AG09309 (cell line): ENCODE measurements at regions not wholly inside any gene's neighbourhood (a gene's known extent, or its start where the extent isn't known, plus 50 kb on each side); places are given as distances from the start of the nearest gene placed in this dataset.

Source experiments
- DNase-seq: peaks from one replicate; pipeline ENCODE4 v3.0.0-alpha.2; 2010; ENCODE audit warnings: low read depth
- H3K4me3 ChIP-seq: 2 replicates; pipeline ENCODE4 v1.5.1; 2011; ENCODE audit warnings: mild to moderate bottlenecking, low read depth, low read length, moderate library complexity; ENCODE audit not compliant: control insufficient read depth
- TF ChIP-seq, protein P1 (sequence below): IDR thresholded peaks from 2 replicates; pipeline ENCODE4 v1.5.1; 2011; ENCODE audit warnings: mild to moderate bottlenecking, low read depth, low read length, inconsistent platforms; ENCODE audit not compliant: insufficient read depth, control insufficient read depth; ENCODE audit errors: missing control alignments

DNA sequence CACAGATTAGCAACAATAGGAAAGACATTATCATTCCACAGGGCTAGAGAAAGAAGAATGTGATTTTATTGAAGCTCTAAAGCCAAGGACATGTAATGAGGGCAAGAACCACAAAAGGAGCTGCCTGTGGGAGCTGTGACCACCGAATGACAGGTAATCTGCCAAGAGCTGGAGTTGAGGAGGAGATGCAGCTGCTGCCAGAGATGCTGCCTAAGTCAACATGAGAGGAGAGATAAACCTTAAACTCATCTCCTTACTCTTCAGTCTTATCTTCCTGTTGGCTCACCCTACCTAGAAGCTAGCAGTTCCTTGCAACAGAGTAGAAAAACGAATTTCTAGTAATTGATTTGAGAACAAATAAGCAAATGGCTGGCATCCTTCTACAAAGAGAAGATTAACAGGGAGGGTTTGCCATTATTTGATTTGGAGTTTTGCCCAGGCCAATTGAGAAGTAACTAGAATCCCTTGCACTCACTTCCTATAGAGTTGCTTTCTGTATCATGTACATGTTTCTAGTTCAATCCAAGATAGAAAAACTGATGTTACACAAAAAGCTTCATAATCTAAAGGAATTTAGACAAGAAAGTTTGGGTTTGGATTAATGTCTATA, 539.2 kb downstream of the TLE1 start:
- no peak overlapping the region for H3K4me3 ChIP-seq
- TF ChIP-seq, protein P1, sequence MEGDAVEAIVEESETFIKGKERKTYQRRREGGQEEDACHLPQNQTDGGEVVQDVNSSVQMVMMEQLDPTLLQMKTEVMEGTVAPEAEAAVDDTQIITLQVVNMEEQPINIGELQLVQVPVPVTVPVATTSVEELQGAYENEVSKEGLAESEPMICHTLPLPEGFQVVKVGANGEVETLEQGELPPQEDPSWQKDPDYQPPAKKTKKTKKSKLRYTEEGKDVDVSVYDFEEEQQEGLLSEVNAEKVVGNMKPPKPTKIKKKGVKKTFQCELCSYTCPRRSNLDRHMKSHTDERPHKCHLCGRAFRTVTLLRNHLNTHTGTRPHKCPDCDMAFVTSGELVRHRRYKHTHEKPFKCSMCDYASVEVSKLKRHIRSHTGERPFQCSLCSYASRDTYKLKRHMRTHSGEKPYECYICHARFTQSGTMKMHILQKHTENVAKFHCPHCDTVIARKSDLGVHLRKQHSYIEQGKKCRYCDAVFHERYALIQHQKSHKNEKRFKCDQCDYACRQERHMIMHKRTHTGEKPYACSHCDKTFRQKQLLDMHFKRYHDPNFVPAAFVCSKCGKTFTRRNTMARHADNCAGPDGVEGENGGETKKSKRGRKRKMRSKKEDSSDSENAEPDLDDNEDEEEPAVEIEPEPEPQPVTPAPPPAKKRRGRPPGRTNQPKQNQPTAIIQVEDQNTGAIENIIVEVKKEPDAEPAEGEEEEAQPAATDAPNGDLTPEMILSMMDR: no peak
- DNase-seq: no peak

DNA sequence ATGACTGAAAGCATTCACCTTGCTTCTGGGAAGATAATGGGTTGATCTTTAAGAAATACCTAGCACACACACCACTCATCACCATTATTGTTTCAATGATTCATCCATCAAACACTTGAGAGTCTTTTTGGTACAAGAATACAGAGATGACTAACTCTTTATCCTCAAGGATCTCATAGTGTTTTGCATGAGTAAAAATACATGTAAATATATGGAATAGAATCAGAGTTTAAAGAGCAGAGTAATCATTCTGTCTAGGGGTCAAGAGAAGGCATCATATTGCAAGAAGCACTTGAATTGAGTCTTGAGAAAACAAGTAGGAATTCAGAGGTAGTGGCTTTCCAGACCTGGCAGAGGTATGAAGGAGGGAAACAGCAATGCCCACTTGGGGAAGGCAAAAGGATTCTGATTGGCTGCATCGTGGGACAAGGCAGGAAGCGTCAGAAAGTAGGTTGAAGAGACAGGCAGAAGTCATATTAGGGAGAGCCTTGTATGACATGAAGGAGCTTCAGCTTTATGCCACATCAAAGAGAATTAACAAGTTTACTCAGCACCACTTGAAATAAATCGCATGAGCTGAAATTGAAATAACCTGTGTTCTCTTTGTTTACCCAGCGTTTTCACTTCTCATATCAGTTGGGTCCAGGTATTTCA, 542.5 kb downstream of the TLE1 start:
- TF ChIP-seq, protein P1: no peak
- DNase-seq: no peak
- no peak overlapping the region for H3K4me3 ChIP-seq

DNA sequence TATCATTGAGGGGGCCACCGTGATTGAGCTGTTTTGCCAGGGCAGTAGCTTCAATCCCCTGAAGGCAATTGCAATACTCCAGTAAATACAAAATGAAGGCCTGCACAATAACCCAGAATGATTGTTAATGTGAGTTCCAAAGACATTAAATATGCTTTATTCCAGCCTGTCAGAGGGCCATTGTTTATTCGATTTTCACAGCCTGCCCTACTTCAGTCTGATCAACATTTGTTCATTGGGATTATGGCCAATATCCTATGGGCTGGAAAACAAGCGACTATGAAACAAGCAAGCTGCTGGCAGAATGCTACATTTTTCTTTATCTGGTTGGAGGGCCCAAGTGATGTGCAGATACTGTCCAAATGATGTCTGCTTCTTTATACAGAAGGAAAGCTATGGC, 543.1 kb downstream of the TLE1 start:
- TF ChIP-seq, protein P1: no peak
- DNase-seq: no peak
- no peak overlapping the region for H3K4me3 ChIP-seq

DNA sequence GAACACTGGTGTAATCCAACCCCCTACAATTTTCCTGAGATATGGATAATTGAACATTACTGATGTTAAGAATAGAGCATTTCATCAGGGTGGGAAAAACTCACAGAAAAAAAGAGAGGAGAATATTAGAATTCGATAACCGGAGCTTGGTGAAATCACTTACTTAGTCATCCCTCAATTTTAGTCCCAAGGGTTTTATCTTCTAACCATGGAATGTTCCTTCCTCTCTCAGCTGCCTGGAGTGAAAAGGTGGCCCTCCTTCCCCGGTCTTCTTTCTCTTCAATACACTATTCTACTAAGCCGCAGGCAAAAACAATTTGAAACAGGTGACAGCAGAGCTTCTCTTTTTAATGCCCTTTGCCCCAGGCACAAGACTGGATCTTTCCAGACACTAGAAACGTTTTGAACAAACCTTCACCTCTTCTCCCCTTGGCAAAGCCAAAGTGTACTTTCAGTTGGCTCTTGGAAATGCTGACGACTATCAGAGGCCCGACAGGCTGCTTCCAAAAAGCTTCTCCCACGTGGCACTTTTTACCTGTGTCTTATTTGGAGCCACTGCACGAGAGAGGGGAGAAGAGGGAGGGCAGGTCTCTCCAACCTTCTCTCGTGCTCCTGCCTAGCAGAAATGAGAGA, 543.9 kb downstream of the TLE1 start:
- no peak for DNase-seq
- TF ChIP-seq, protein P1: no peak
- H3K4me3 ChIP-seq: no peak overlapping the region

DNA sequence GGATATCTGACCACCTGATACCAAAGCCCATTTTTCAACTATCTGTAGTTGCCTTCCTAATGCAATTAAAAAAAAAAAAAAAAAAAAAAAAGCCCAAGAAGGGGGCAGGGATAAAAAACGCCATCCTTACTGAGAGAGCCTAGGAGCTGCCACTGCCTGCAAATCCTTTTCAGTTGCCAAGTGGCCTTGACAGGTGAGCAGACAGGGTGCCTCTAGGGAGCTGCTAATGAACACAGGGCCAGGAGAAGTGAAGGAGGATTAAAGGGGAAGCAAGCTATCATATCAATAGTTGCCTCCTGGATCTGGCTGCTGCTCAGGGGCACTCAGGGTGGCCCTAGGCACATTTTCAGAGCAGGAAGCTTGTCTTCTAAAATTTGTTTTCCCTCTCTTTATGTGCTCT, 547.4 kb downstream of the TLE1 start:
- no peak for DNase-seq

DNA sequence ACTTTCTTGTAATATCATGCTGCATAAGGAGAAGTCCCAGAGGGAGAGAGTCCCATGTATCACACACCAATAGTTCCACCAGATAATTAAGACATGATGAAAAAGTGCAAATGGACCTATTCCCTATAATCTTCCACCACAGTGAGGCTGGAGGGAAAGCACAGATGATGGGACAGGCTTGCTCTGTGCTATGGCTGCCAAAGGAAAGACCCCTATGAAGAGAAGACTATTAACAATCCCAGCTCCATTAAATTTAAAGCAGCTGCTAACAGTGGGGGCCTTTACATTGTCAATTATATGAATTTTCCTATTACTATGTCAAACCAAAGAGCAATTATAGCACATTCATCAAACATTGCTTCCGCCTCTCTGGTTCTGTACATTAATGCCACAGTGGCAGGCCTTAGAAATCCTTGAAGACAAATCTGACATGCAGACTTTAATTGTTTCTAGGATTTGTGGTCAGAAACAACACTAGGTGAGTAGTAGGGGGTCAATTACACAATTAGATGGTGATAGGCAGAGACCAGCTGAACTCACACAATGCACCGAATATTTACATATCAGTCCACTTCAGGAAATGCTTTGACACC, 551.3 kb downstream of the TLE1 start:
- H3K4me3 ChIP-seq: no peak overlapping the region
- TF ChIP-seq, protein P1: no peak
- DNase-seq: no peak

More for the DNA sequence above, 547.4 kb downstream of the TLE1 start:
- TF ChIP-seq, protein P1: no peak
- H3K4me3 ChIP-seq: no peak overlapping the region
